Keratinocyte (primary cell): ENCODE measurements at regions not wholly inside any gene's neighbourhood (a gene's known extent, or its start where the extent isn't known, plus 50 kb on each side); places are given as distances from the start of the nearest gene placed in this dataset.

ENCODE experiments used
- CTCF ChIP-seq, 3 experiments: IDR thresholded peaks in 1 of 3; conservative IDR thresholded peaks in 1 of 3; optimal IDR thresholded peaks in 1 of 3; 2 replicates in 2 of 3; 3 replicates in 1 of 3; pipeline versions ENCODE3 to v1.5.1; 2011; ENCODE audit warnings: low read length in 3 of 3, mild to moderate bottlenecking in 3 of 3, moderate library complexity in 2 of 3, control low read depth in 1 of 3, inconsistent platforms in 1 of 3; ENCODE audit not compliant: insufficient read depth in 2 of 3; ENCODE audit errors: extremely low read depth in 1 of 3
- EZH2 ChIP-seq: IDR thresholded peaks from one replicate; pipeline ENCODE4 v1.6.1; 2012; ENCODE audit warnings: inconsistent platforms, mild to moderate bottlenecking, low read length, moderate library complexity

GRCh38 chr9:107426126-107426525 lies 63.4 kb downstream of the KLF4 start:
- TF ChIP-seq CTCF (optimal IDR thresholded peaks at IDR 0.05 in 1 of 3, IDR thresholded peaks at IDR 0.05 in 1 of 3, conservative IDR thresholded peaks at IDR 0.05 in 1 of 3; ENCODE audit: extremely low read depth in 1 of 3, insufficient read depth in 2 of 3, low read length in 3 of 3) (no peak), EZH2 (no peak)
